Astrocyte (in vitro differentiated cells and primary cell): ENCODE measurements at regions not wholly inside any gene's neighbourhood (a gene's known extent, or its start where the extent isn't known, plus 50 kb on each side); places are given as distances from the start of the nearest gene placed in this dataset.

Experiments used
- DNase-seq: peaks from one replicate; pipeline ENCODE4 v3.0.0-alpha.2; 2010; ENCODE audit warnings: low read depth
- FAIRE-seq: peaks from 2 replicates; lab custom pipeline; 2011; peaks lifted over from hg19 to GRCh38; lab: Jason Lieb, UNC
- H2AFZ ChIP-seq: 2 replicates; pipeline ENCODE4 v1.6.0; 2012; ENCODE audit warnings: low read depth, low read length, inconsistent platforms
- H3K27ac ChIP-seq: 2 replicates; pipeline ENCODE4 v1.5.1; 2011; ENCODE audit warnings: low read depth, low read length, inconsistent platforms
- H3K27me3 ChIP-seq: 2 replicates; pipeline ENCODE4 v1.6.0; 2011; ENCODE audit warnings: low read length, inconsistent platforms; ENCODE audit not compliant: insufficient read depth
- H3K36me3 ChIP-seq: 2 replicates; pipeline ENCODE4 v1.5.1; 2011; ENCODE audit warnings: low read length, inconsistent platforms; ENCODE audit not compliant: insufficient read depth
- H3K4me1 ChIP-seq: 2 replicates; pipeline ENCODE4 v1.5.1; 2011; ENCODE audit warnings: low read length, inconsistent platforms; ENCODE audit not compliant: insufficient read depth
- H3K4me2 ChIP-seq: 2 replicates; pipeline ENCODE4 v1.6.0; 2012; ENCODE audit warnings: low read length, inconsistent platforms
- H3K4me3 ChIP-seq: 2 replicates; pipeline ENCODE4 v1.5.1; 2011; ENCODE audit warnings: low read depth, mild to moderate bottlenecking, low read length, inconsistent platforms; ENCODE audit not compliant: insufficient read depth
- H3K79me2 ChIP-seq: 2 replicates; pipeline ENCODE4 v1.6.0; 2012; ENCODE audit warnings: mild to moderate bottlenecking, low read length, inconsistent platforms; ENCODE audit not compliant: insufficient read depth
- H3K9ac ChIP-seq: 2 replicates; pipeline ENCODE4 v1.6.0; 2012; ENCODE audit warnings: mild to moderate bottlenecking, low read length, inconsistent platforms
- H3K9me3 ChIP-seq: 2 replicates; pipeline ENCODE4 v1.5.1; 2012; ENCODE audit warnings: low read depth, mild to moderate bottlenecking, low read length, inconsistent platforms; ENCODE audit not compliant: insufficient read depth
- H4K20me1 ChIP-seq: 2 replicates; pipeline ENCODE4 v1.6.0; 2012; ENCODE audit warnings: low read length, inconsistent platforms; ENCODE audit not compliant: insufficient read depth
- H3K27ac Mint-ChIP-seq: one replicate; pipeline ENCODE4 v1.8.0; 2021; ENCODE audit warnings: mild to moderate bottlenecking, mixed read lengths; ENCODE audit not compliant: unreplicated experiment
- H3K27me3 Mint-ChIP-seq: one replicate; pipeline ENCODE4 v1.8.0; 2021; ENCODE audit warnings: low read depth, mixed read lengths; ENCODE audit not compliant: unreplicated experiment
- H3K36me3 Mint-ChIP-seq: one replicate; pipeline ENCODE4 v1.8.0; 2021; ENCODE audit warnings: low read depth, mixed read lengths; ENCODE audit not compliant: unreplicated experiment
- H3K4me1 Mint-ChIP-seq: one replicate; pipeline ENCODE4 v1.8.0; 2021; ENCODE audit warnings: low read depth, mixed read lengths; ENCODE audit not compliant: unreplicated experiment
- H3K4me3 Mint-ChIP-seq: one replicate; pipeline ENCODE4 v1.8.0; 2021; ENCODE audit warnings: mild to moderate bottlenecking, moderate library complexity, mixed read lengths; ENCODE audit not compliant: unreplicated experiment
- H3K9me3 Mint-ChIP-seq: one replicate; pipeline ENCODE4 v1.8.0; 2021; ENCODE audit warnings: mild to moderate bottlenecking, mixed read lengths; ENCODE audit not compliant: unreplicated experiment
- EZH2 ChIP-seq: IDR thresholded peaks from 2 replicates; pipeline ENCODE4 v1.6.1; 2012; ENCODE audit warnings: mild to moderate bottlenecking, low read length, inconsistent platforms; ENCODE audit not compliant: insufficient read depth
- TF ChIP-seq, protein P1 (sequence below): IDR thresholded peaks from 2 replicates; pipeline ENCODE4 v1.5.1; 2011; ENCODE audit warnings: low read depth, mild to moderate bottlenecking, inconsistent platforms, low read length, moderate library complexity; ENCODE audit not compliant: insufficient read depth

DNA sequence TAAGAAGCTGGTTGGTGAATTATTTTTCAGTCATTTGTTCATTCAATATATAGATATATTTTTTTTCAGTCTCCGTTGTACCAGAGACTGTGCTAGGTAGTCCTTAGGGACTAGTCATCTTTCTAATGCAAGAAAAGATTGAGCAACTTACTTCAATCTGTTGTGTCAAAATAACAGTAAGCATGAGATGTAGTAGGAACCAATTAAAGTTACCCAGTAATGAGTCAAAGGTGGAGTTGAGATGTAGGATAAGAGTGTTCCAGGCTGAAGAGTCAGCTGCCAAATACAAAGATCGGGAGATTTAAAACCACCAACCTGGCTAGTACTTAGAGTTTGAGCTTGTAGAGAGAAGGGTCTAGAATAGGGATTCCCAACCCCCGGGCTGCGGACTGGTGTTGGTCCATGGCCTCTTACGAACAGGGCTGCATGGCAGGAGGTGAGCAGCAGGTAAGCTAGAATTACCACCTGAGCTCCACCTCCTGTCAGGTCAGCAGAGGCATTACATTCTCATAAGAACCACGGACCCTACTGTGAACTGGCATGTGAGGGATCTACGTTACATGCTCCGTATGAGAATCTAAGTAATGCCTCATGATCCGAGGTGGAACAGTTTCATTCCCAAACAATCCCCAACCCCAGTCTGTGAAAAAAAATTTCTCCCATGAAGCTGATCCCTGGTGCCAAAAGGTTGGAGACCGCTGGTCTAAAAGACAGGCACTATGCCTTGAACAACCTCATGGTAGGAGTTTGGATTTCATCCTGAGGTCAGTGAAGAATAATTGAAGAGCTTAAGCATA, 1241.5 kb upstream of the WWC1 start:
- FAIRE-seq (no peak), DNase-seq (no peak)
- Histone ChIP-seq H3K9ac (no peak overlapping the region), H3K27ac (no peak overlapping the region), H3K9me3 (no peaks in the 10 kb centered on the region), H3K36me3 (no peaks in the 10 kb centered on the region), H3K27me3 (no peaks in the 10 kb centered on the region), H3K79me2 (no peaks in the 10 kb centered on the region), H3K4me1 (no peaks in the 10 kb centered on the region), H3K4me2 (no peak overlapping the region), H3K4me3 (no peak overlapping the region), H2AFZ (no peak overlapping the region), H4K20me1 (no peaks in the 10 kb centered on the region)
- Mint-ChIP-seq H3K4me3 (no peak overlapping the region), H3K4me1 (peaks cover 2% of the 10 kb centered on the region), H3K27me3 (no peaks in the 10 kb centered on the region), H3K36me3 (no peaks in the 10 kb centered on the region), H3K27ac (no peak overlapping the region), H3K9me3 (no peaks in the 10 kb centered on the region)
- TF ChIP-seq EZH2 = no peak
- TF ChIP-seq, protein P1, sequence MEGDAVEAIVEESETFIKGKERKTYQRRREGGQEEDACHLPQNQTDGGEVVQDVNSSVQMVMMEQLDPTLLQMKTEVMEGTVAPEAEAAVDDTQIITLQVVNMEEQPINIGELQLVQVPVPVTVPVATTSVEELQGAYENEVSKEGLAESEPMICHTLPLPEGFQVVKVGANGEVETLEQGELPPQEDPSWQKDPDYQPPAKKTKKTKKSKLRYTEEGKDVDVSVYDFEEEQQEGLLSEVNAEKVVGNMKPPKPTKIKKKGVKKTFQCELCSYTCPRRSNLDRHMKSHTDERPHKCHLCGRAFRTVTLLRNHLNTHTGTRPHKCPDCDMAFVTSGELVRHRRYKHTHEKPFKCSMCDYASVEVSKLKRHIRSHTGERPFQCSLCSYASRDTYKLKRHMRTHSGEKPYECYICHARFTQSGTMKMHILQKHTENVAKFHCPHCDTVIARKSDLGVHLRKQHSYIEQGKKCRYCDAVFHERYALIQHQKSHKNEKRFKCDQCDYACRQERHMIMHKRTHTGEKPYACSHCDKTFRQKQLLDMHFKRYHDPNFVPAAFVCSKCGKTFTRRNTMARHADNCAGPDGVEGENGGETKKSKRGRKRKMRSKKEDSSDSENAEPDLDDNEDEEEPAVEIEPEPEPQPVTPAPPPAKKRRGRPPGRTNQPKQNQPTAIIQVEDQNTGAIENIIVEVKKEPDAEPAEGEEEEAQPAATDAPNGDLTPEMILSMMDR = no peak

DNA sequence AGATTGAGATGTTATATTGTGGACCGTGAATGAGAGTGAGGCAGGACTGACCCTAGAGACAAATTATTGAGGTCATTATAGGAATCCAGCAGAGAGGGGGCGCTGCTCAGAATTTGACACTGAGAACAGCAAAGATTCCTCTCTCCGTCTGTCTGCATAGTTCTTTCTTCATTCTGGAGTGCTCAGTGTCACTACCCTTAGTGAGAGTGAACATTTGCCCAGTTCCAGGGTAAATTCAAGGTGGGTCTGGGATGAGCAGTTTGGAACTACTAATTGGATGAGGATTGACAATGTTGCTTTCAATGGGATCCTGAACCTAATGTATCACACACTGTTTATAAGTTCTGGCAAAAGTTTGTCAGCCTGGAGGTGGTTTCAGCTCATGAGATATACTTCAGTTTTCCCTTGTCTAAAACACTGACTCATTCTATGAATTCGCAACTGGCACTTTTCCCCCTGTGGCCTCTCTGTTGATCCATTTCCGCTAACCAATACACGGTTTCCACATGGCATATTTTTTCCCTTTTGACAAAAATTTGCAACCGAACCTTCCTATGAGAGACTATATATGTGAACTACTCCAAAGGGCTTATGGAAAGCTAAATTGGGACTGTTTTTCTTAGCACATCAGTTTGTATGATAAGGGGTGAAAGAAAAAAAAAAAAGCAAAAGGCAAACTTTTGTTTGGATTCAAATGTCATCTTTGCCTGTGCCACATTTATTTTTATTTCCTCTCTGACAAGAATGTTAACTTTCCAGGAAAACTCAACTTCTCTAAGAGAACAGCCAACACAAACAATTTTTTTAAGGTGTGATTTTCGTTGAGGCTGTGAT, 1240.7 kb upstream of the WWC1 start:
- Histone ChIP-seq H3K9me3 (no peaks in the 10 kb centered on the region), H3K4me3 (no peak overlapping the region), H3K79me2 (no peaks in the 10 kb centered on the region), H2AFZ (no peak overlapping the region), H3K4me2 (no peak overlapping the region), H3K27ac (no peak overlapping the region), H3K9ac (no peak overlapping the region), H4K20me1 (no peaks in the 10 kb centered on the region), H3K27me3 (no peaks in the 10 kb centered on the region), H3K36me3 (no peaks in the 10 kb centered on the region), H3K4me1 (no peaks in the 10 kb centered on the region)
- H3K27me3 Mint-ChIP-seq = no peaks in the 10 kb centered on the region
- H3K4me3 Mint-ChIP-seq = no peak overlapping the region
- no peak for DNase-seq
- peaks cover 1% of the 10 kb centered on the region for H3K9me3 Mint-ChIP-seq
- no peaks in the 10 kb centered on the region for H3K36me3 Mint-ChIP-seq
- FAIRE-seq = no peak
- no peak overlapping the region for H3K27ac Mint-ChIP-seq
- TF ChIP-seq, protein P1 = no peak
- no peak for TF ChIP-seq EZH2
- peaks cover 2% of the 10 kb centered on the region for H3K4me1 Mint-ChIP-seq
